Ovary (tissue), 7 donors: ENCODE measurements at regions not wholly inside any gene's neighbourhood (a gene's known extent, or its start where the extent isn't known, plus 50 kb on each side); places are given as distances from the start of the nearest gene placed in this dataset.
A peak's percentile ranks its signal among the peaks of the same experiment; 100 is the strongest.

Experiments
- DNase-seq, 5 donors: peaks; one replicate each; pipeline ENCODE4 v3.0.0-alpha.2; 2019 to 2020
- H3K27ac ChIP-seq, 2 donors: fragments of 200-600 bp; one replicate each; pipeline versions ENCODE4 v1.5.1 to v1.8.0; 2019 to 2022
- H3K27me3 ChIP-seq: fragments of 200-600 bp; one replicate; pipeline ENCODE4 v1.8.0; 2022
- H3K36me3 ChIP-seq: fragments of 200-600 bp; sonication (generic); one replicate; pipeline ENCODE4 v1.5.1; 2019
- H3K4me1 ChIP-seq: one replicate; pipeline ENCODE4 v1.8.1; 2013; ENCODE audit warnings: mild to moderate bottlenecking, moderate library complexity; ENCODE audit not compliant: insufficient read depth
- H3K4me3 ChIP-seq: fragments of 200-600 bp; sonication (generic); one replicate; pipeline ENCODE4 v1.5.1; 2017
- H3K9me3 ChIP-seq, 2 donors: fragments of 200-600 bp in 1 of 2; sonication (generic) in 1 of 2; one replicate each; pipeline versions ENCODE4 v1.5.1 to v1.8.1; 2013 to 2019; ENCODE audit warnings: mild to moderate bottlenecking in 1 of 2, moderate library complexity in 1 of 2
- EP300 ChIP-seq: sonication (generic); formaldehyde crosslinking; IDR thresholded peaks from one replicate; pipeline ENCODE4 v1.6.1; 2017; ENCODE audit warnings: antibody characterized with exemption
- POLR2A ChIP-seq: fragments of 450-650 bp; IDR thresholded peaks from one replicate; pipeline ENCODE4 v1.6.1; 2017; ENCODE audit warnings: antibody characterized with exemption, mild to moderate bottlenecking, moderate library complexity
- WGBS, 3 donors: extraction: QIAGEN DNeasy Blood & Tissue Kit in 1 of 3; methylation state at CpG; one replicate each; pipeline versions ENCODE4 v1.1.5 to v1.1.7; 2013 to 2017; 5-methylcytosine and 5-hydroxymethylcytosine counted together
- intact Hi-C, 4 donors: fragments of 100-400 bp; cut with DNase I; formaldehyde crosslinking; loops; one replicate each; pipeline versions ENCODE4 v1.11.0 to v1.15.1; 2022 to 2023
- TF ChIP-seq, protein P1 (sequence below), 3 donors: fragments of 450-650 bp in 2 of 3; fragments of 200-600 bp in 1 of 3; IDR thresholded peaks; one replicate each; pipeline versions ENCODE4 v1.5.1 to v1.8.0; 2016 to 2022; ENCODE audit warnings: antibody characterized with exemption in 3 of 3, mild to moderate bottlenecking in 1 of 3
- donor health status: DM: no; HTN: no; CAD: no; lungs with moderate emphysema.
- donor health status: DM: no; HTN: no; CAD: no.
- donor health status: Bipolar disorder and iron deficiency.
- donor health status: DM: no; HTN: no; CAD: no.
- donor health status: DM: yes; HTN: yes; CAD: no.

DNA sequence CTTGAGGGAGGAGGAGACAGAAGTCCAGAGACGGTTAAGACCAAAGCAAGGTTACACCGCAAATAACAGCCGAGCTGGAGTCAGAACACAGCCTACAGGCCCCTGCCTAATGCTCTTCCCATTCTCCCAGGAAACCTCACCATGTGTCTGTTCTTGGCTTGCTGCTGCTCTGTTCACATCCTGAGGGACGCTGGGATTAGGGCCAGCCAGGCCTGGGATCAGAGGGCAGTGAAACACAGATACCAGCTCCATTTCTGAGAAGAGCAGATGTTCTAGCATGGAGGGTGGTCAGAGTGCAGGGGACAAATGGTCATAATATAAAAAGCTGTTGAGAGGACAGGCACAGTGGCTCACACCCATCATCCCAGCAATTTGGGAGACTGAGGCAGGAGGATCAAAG, 124.8 kb upstream of the LARP1 start:
- no peak for TF ChIP-seq POLR2A
- no peak for TF ChIP-seq EP300
- TF ChIP-seq, protein P1, sequence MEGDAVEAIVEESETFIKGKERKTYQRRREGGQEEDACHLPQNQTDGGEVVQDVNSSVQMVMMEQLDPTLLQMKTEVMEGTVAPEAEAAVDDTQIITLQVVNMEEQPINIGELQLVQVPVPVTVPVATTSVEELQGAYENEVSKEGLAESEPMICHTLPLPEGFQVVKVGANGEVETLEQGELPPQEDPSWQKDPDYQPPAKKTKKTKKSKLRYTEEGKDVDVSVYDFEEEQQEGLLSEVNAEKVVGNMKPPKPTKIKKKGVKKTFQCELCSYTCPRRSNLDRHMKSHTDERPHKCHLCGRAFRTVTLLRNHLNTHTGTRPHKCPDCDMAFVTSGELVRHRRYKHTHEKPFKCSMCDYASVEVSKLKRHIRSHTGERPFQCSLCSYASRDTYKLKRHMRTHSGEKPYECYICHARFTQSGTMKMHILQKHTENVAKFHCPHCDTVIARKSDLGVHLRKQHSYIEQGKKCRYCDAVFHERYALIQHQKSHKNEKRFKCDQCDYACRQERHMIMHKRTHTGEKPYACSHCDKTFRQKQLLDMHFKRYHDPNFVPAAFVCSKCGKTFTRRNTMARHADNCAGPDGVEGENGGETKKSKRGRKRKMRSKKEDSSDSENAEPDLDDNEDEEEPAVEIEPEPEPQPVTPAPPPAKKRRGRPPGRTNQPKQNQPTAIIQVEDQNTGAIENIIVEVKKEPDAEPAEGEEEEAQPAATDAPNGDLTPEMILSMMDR (IDR thresholded peaks at IDR 0.05), result no peak
- Histone ChIP-seq H3K27me3 (no peaks in the 10 kb centered on the region), H3K4me1 (no peaks in the 10 kb centered on the region), H3K4me3 (no peak overlapping the region), H3K27ac (no peak overlapping the region), H3K9me3 (no peaks in the 10 kb centered on the region), H3K36me3 (no peaks in the 10 kb centered on the region)
- peak in 2 of 5 donors; percentile 30 to 74 for DNase-seq
- intact Hi-C loops, result no loop called here
- 14 to 20% (median 16%) methylated on average over 4 of the region's 4 CpGs for WGBS, 3 donors

DNA sequence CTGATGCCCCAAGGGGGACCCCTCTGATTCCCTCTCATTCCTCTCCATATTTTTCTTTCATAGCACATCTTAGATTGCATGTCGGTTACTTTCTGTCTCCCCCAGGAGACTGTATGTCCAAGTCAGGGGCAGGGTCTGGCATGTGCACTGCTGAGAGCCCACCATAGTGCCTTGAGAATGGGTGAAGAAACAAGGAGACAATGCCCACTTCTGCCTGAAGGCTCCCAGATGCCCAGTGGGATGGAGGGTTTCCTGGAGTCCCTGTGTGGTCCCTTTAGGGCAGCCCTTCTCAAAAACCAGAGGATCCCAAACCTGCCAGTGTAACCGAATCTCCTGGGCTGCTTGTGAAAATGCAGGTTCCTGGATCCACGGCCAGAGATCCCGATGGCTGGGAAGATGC, 126.5 kb upstream of the LARP1 start:
- no peaks in the 10 kb centered on the region for H3K4me1 ChIP-seq
- no peak for DNase-seq
- 73 to 88% (median 74%) methylated on average over 4 of the region's 4 CpGs for WGBS, 3 donors
- H3K36me3 ChIP-seq, result no peaks in the 10 kb centered on the region
- TF ChIP-seq EP300 (no peak), POLR2A (no peak)
- TF ChIP-seq, protein P1 (IDR thresholded peaks at IDR 0.05), result no peak
- H3K27ac ChIP-seq, result no peak overlapping the region
- intact Hi-C loops, result loop anchor here in 1 of 4 donors (10.0 kb wide), 1 partner anchor 154 kb away; the partner anchor contains the start of gene HAND1
- no peaks in the 10 kb centered on the region for H3K27me3 ChIP-seq
- H3K9me3 ChIP-seq, result no peaks in the 10 kb centered on the region
- H3K4me3 ChIP-seq, result no peak overlapping the region

DNA sequence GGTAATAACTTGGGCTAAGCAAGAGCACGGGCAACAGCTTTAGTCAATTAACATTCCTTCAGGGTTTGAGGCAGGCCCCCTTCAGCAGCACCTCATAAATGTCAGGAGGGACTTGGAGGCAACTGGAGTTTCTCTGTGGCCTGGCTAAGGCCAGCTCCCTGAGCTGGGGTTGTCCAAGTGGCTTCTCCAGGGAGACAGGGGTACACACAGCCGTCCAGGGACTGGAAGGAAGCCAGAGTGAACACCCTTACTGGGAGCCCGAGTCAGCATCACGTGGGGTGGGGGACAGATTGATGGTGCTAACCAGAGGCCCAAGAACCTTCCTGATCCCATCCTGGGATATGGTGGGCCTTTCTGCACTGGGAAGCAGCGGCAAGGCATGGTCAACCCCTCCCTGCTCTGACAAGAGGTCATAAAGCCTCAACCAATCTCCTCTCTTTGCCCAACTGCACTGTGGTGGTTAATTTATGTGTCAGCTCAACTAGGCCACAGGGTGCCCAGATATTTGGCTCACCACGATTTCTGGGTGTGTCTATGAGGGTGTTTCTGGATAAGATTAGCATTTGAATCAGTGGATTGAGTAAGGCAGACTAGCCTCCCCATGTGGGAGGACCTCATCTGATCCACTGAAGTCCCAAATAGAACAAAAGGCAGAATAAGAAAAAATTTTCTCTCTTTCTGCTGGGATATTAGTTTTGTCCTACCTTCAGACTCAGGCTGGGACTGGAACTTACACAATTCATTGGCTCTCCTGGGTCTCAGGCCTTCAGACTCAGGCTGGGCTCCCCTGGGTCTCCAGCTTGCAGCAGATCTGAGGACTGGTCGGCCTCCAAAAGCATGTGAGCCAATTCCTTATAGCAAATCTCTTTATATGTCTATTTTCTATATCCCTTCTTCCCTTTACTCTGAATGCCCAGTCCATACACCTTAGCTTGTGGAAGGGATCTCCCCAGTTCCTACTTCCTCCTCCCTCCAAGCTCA, 127.2 kb upstream of the LARP1 start:
- H3K27me3 ChIP-seq, result no peaks in the 10 kb centered on the region
- intact Hi-C loops, result loop anchor here in 1 of 4 donors (10.0 kb wide), 1 partner anchor 153 kb away; the partner anchor contains the start of gene HAND1
- TF ChIP-seq POLR2A (no peak), EP300 (no peak)
- TF ChIP-seq, protein P1 (IDR thresholded peaks at IDR 0.05), result no peak
- no peaks in the 10 kb centered on the region for H3K9me3 ChIP-seq
- WGBS, 3 donors, result 61 to 73% (median 69%) methylated on average over 7 of the region's 7 CpGs
- no peaks in the 10 kb centered on the region for H3K4me1 ChIP-seq
- no peak overlapping the region for H3K27ac ChIP-seq
- no peaks in the 10 kb centered on the region for H3K36me3 ChIP-seq
- no peak overlapping the region for H3K4me3 ChIP-seq
- no peak for DNase-seq

DNA sequence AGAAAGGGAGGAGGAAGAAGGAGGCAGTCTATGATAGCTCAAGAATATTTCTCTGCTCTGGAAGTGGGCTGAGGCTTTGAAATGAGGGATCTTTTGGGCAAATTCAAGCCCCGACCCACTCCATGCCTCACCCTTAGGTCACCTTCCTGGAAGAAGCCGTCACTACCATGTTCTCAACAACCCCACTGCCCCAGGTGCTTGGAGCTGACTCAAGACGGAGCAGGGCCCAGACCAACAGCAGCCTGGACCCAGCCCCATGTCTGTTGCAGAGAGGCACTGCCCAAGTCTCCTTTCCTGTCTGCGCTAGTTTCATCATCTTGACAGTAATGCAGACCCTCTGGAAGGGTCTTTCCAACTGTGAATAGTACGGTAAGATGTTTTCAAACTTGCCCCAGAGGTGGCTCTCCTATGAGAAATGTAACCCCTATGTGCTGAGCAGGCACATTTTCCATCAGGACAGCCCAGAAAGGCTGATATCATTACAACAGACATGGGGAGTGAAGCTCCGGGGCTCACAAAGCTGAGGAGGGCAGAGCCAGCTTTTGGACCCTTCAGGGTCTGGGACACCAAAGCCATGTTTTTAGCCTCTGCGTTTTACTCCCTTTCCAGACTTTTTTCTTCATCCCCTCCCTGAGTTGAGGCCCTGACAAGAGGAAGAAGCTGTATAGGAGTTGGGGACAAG, 128.2 kb upstream of the LARP1 start:
- TF ChIP-seq EP300, result no peak
- no peak for TF ChIP-seq POLR2A
- TF ChIP-seq, protein P1 (IDR thresholded peaks at IDR 0.05), result no peak
- no peaks in the 10 kb centered on the region for H3K4me1 ChIP-seq
- no peak overlapping the region for H3K4me3 ChIP-seq
- 78 to 88% (median 83%) methylated on average over 7 of the region's 7 CpGs for WGBS, 3 donors
- intact Hi-C loops, result loop anchor here in 1 of 4 donors (10.0 kb wide), 1 partner anchor 152 kb away; the partner anchor contains the start of gene HAND1
- no peaks in the 10 kb centered on the region for H3K9me3 ChIP-seq
- H3K27me3 ChIP-seq, result no peaks in the 10 kb centered on the region
- no peaks in the 10 kb centered on the region for H3K36me3 ChIP-seq
- H3K27ac ChIP-seq, result no peak overlapping the region
- no peak for DNase-seq
